ENCODE measurements at regions not wholly inside any gene's neighbourhood (a gene's known extent, or its start where the extent isn't known, plus 50 kb on each side); places are given as distances from the start of the nearest gene placed in this dataset.

DNA sequence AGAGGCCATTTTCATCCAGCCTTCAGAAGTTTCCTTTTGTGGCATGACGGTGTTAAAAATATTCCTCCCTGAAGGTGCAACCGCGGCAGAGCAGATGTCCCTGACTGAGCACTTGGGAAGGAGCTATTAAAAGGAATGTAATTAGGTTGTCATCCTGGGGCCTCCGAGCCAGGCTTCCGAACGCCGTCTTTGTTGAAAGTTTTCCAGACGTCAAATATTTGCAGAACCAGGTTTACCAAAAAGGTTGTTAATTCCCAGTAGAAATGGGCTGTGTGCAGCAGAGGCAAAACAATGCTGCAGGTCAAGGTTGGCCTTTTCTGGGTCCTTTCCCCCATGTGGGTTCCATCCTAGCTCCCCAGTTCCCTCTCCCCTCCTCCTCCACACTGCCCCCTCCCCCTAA, 88.8 kb upstream of the CALM2 start:
- no peak overlapping the region for H2BK120ac ChIP-seq (ENCODE audit: low read depth, low read length)
- in situ Hi-C loops (cut with MboI; ENCODE audit: low sequenced_read_pairs), result no loop called here
- peak overlapping the region in 1 of 2 experiments; percentile 23; a peak in 1 of 4 replicates for H4K8ac ChIP-seq (ENCODE audit: low read depth in 2 of 2, low read length in 2 of 2)
- ChIA-PET POLR2A (ENCODE audit: unreplicated experiment) (no interaction called here), CTCF (interaction anchor here (0.8 kb wide), 1 partner anchor 56 kb away, joined by 4 read pairs; no protein-coding TSS in a partner anchor)
- H2AK5ac ChIP-seq (ENCODE audit: low read depth, low read length), result peak overlapping the region; percentile 45; the same call in 1 of the 2 replicates
- no peaks in the 10 kb centered on the region for H4K20me1 ChIP-seq (ENCODE audit: insufficient read depth, low read length)
- dilution Hi-C loops (cut with HindIII; ENCODE audit: low sequenced_read_pairs, unreplicated experiment), result no loop called here
- no peak overlapping the region for H2BK5ac ChIP-seq (ENCODE audit: low read depth, low read length, poor library complexity, severe bottlenecking)
- no peaks in the 10 kb centered on the region for H3K9me3 ChIP-seq (ENCODE audit: control insufficient read depth, insufficient read depth, low read length)
- H3K23ac ChIP-seq (ENCODE audit: low read depth, low read length), result no peak overlapping the region
- no peak overlapping the region for H2BK20ac ChIP-seq (ENCODE audit: low read depth, low read length)
- H3K27ac ChIP-seq (ENCODE audit: insufficient read depth, low read length), result no peak overlapping the region
- TF ChIP-seq MAZ (IDR thresholded peaks at IDR 0.05; ENCODE audit: borderline replicate concordance, low read depth, low read length) (no peak), CEBPB (IDR thresholded peaks at IDR 0.05; ENCODE audit: low read depth, low read length) (no peak), NFE2L2 (IDR thresholded peaks at IDR 0.05; ENCODE audit: low read depth, low read length) (no peak), CHD1 (IDR thresholded peaks at IDR 0.05; ENCODE audit: low read depth, low read length) (no peak), MXI1 (IDR thresholded peaks at IDR 0.05; ENCODE audit: borderline replicate concordance, low read depth, low read length) (no peak), RFX5 (IDR thresholded peaks at IDR 0.05; ENCODE audit: low read depth, low read length) (no peak), SMC3 (IDR thresholded peaks at IDR 0.05; ENCODE audit: low read depth, low read length) (no peak)
- TF ChIP-seq, protein P1, sequence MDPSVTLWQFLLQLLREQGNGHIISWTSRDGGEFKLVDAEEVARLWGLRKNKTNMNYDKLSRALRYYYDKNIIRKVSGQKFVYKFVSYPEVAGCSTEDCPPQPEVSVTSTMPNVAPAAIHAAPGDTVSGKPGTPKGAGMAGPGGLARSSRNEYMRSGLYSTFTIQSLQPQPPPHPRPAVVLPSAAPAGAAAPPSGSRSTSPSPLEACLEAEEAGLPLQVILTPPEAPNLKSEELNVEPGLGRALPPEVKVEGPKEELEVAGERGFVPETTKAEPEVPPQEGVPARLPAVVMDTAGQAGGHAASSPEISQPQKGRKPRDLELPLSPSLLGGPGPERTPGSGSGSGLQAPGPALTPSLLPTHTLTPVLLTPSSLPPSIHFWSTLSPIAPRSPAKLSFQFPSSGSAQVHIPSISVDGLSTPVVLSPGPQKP (IDR thresholded peaks at IDR 0.05; ENCODE audit: borderline replicate concordance, low read depth, low read length), result no peak
- TF ChIP-seq, protein P2, sequence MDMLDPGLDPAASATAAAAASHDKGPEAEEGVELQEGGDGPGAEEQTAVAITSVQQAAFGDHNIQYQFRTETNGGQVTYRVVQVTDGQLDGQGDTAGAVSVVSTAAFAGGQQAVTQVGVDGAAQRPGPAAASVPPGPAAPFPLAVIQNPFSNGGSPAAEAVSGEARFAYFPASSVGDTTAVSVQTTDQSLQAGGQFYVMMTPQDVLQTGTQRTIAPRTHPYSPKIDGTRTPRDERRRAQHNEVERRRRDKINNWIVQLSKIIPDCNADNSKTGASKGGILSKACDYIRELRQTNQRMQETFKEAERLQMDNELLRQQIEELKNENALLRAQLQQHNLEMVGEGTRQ (IDR thresholded peaks at IDR 0.05; ENCODE audit: low read depth, low read length), result no peak
- TF ChIP-seq, protein P3, sequence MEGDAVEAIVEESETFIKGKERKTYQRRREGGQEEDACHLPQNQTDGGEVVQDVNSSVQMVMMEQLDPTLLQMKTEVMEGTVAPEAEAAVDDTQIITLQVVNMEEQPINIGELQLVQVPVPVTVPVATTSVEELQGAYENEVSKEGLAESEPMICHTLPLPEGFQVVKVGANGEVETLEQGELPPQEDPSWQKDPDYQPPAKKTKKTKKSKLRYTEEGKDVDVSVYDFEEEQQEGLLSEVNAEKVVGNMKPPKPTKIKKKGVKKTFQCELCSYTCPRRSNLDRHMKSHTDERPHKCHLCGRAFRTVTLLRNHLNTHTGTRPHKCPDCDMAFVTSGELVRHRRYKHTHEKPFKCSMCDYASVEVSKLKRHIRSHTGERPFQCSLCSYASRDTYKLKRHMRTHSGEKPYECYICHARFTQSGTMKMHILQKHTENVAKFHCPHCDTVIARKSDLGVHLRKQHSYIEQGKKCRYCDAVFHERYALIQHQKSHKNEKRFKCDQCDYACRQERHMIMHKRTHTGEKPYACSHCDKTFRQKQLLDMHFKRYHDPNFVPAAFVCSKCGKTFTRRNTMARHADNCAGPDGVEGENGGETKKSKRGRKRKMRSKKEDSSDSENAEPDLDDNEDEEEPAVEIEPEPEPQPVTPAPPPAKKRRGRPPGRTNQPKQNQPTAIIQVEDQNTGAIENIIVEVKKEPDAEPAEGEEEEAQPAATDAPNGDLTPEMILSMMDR (conservative IDR thresholded peaks at IDR 0.05; ENCODE audit: low read depth, low read length), result no peak
- peak overlapping the region; percentile 2 for H2AFZ ChIP-seq (replicated peaks; ENCODE audit: low read length, poor library complexity)
- H3K4me1 ChIP-seq (ENCODE audit: control insufficient read depth, insufficient read depth, low read length), result peaks cover 4% of the 10 kb centered on the region
- H3K9ac ChIP-seq (ENCODE audit: low read depth, low read length), result no peak overlapping the region
- H2AK9ac ChIP-seq (replicated peaks; ENCODE audit: low read depth, low read length, poor library complexity), result no peak overlapping the region
- H3K9me1 ChIP-seq (ENCODE audit: insufficient read depth, low read length), result peaks cover 10% of the 10 kb centered on the region; the same call in 1 of the 2 replicates
- no peaks in the 10 kb centered on the region for H3K27me3 ChIP-seq (ENCODE audit: control insufficient read depth, insufficient read depth, low read length)
- H4K5ac ChIP-seq (ENCODE audit: low read depth, low read length), result no peak overlapping the region
- no peak overlapping the region for H3K14ac ChIP-seq (replicated peaks; ENCODE audit: low read depth, low read length)
- no peak overlapping the region for H4K91ac ChIP-seq (ENCODE audit: insufficient read depth, low read depth, low read length)
- WGBS, 2 experiments (ENCODE audit: extremely low coverage in 2 of 2, insufficient read length in 1 of 2), result 66% methylated on average over 8 of the region's 8 CpGs; no CpG with 5 or more reads in 1 of the 2 experiments
- DNase-seq, result no peak
- no peak overlapping the region for H3K4me2 ChIP-seq (ENCODE audit: low read depth, low read length)
- no peaks in the 10 kb centered on the region for H3K36me3 ChIP-seq (ENCODE audit: control insufficient read depth, insufficient read depth, low read length)
- H3K79me1 ChIP-seq (ENCODE audit: low read depth in 1 of 2, low read length in 2 of 2), result peaks cover 0 to 10% of the 10 kb centered on the region in 2 experiments; a peak in 2 of 4 replicates
- H2BK15ac ChIP-seq (ENCODE audit: low read depth, low read length), result no peak overlapping the region
- no TSS peak for BruUV-seq (replicated peaks)
- intact Hi-C loops (cut with micrococcal nuclease), result no loop called here
- no peak overlapping the region for H3K56ac ChIP-seq (ENCODE audit: extremely low read depth, insufficient read depth, low read length)
- no peak overlapping the region for H3K4ac ChIP-seq (ENCODE audit: low read depth, low read length)
- no peak overlapping the region for H3K4me3 ChIP-seq (ENCODE audit: insufficient read depth, low read depth, low read length)
- no peak overlapping the region for H3K18ac ChIP-seq (ENCODE audit: low read depth, low read length)
- ATAC-seq (ENCODE audit: low read depth), result no peak

Measured in IMR-90 (cell line).